ENCODE measurements at regions not wholly inside any gene's neighbourhood (a gene's known extent, or its start where the extent isn't known, plus 50 kb on each side); places are given as distances from the start of the nearest gene placed in this dataset.

- no peak for DNase-seq
Measured at GRCh38 chr2:200146501-200146900, 160.0 kb upstream of the SPATS2L start.

- no peak for DNase-seq
Measured at GRCh38 chr2:200147371-200147770, 159.1 kb upstream of the SPATS2L start.

- DNase-seq, result no peak
Measured at GRCh38 chr2:200148366-200148765, 158.1 kb upstream of the SPATS2L start.

- DNase-seq, result no peak
Measured at GRCh38 chr2:200150411-200151086, 155.9 kb upstream of the SPATS2L start.

- DNase-seq, result no peak
Measured at GRCh38 chr2:200155652-200156051, 150.8 kb upstream of the SPATS2L start.

- no peak for DNase-seq
Measured at GRCh38 chr2:200156166-200156835, 150.2 kb upstream of the SPATS2L start.

- no peak for DNase-seq
Measured at GRCh38 chr2:200158647-200159356, 147.7 kb upstream of the SPATS2L start.

- DNase-seq, result no peak
Measured at GRCh38 chr2:200159357-200159707, 147.2 kb upstream of the SPATS2L start.

GRCh38 chr2:200159829-200160781 is 146.4 kb upstream of the SPATS2L start:
- DNase-seq, result no peak

GRCh38 chr2:200161458-200161857 is 145.0 kb upstream of the SPATS2L start:
- no peak for DNase-seq

GRCh38 chr2:200165687-200166086 is 140.8 kb upstream of the SPATS2L start:
- DNase-seq, result no peak

GRCh38 chr2:200168641-200169555 is 137.6 kb upstream of the SPATS2L start:
- DNase-seq, result no peak

GRCh38 chr2:200170221-200170620 is 136.3 kb upstream of the SPATS2L start:
- no peak for DNase-seq

GRCh38 chr2:200171731-200172482 is 134.6 kb upstream of the SPATS2L start:
- no peak for DNase-seq

GRCh38 chr2:200172521-200172920 is 134.0 kb upstream of the SPATS2L start:
- no peak for DNase-seq

- no peak for DNase-seq
Measured at GRCh38 chr2:200172944-200173581, 133.4 kb upstream of the SPATS2L start.

- DNase-seq, result no peak
Measured at GRCh38 chr2:200173691-200174090, 132.8 kb upstream of the SPATS2L start.

GRCh38 chr2:200174433-200175216 is 131.9 kb upstream of the SPATS2L start:
- no peak for DNase-seq

Data from activated CD4-positive, alpha-beta T cell treated with anti-CD3 and anti-CD28 coated beads, Interleukin-2, amount 50 U/mL, for 16 hours (primary cell).